A549 (cell line): ENCODE measurements at regions not wholly inside any gene's neighbourhood (a gene's known extent, or its start where the extent isn't known, plus 50 kb on each side); places are given as distances from the start of the nearest gene placed in this dataset.

Experiments used
- CBX2 ChIP-seq: fragments of 200-600 bp; sonication (generic); IDR thresholded peaks from 2 replicates; pipeline ENCODE4 v1.6.1; 2016; ENCODE audit warnings: low read depth, mild to moderate bottlenecking, borderline replicate concordance
- GATA3 ChIP-seq: IDR thresholded peaks from 2 replicates; pipeline ENCODE4 v1.6.1; 2012; ENCODE audit warnings: borderline replicate concordance
- HDAC2 ChIP-seq: fragments of 200-600 bp; sonication (generic); IDR thresholded peaks from 2 replicates; pipeline ENCODE4 v1.6.1; 2016
- MAZ ChIP-seq: fragments of 150-350 bp; IDR thresholded peaks from 2 replicates; pipeline ENCODE4 v1.6.1; 2014; ENCODE audit warnings: antibody characterized with exemption, low read depth, low read length, borderline replicate concordance
- MYC ChIP-seq: IDR thresholded peaks from 2 replicates; pipeline ENCODE4 v1.6.1; 2012; ENCODE audit warnings: mild to moderate bottlenecking, inconsistent platforms, low read length, improper control_type of control experiment, borderline replicate concordance
- NFE2L2 ChIP-seq: fragments of 150-350 bp; conservative IDR thresholded peaks from 2 replicates; pipeline ENCODE4 v1.6.1; 2014; ENCODE audit warnings: low read length
- POLR2A ChIP-seq: IDR thresholded peaks from 2 replicates; pipeline ENCODE4 v1.6.1; 2012; ENCODE audit warnings: mild to moderate bottlenecking, low read length
- RNF2 ChIP-seq: fragments of 200-600 bp; sonication (generic); IDR thresholded peaks from 2 replicates; pipeline ENCODE4 v1.6.1; 2016; ENCODE audit warnings: low read depth, mild to moderate bottlenecking, antibody characterized with exemption, moderate library complexity, borderline replicate concordance
- SMC3 ChIP-seq: fragments of >200 bp; sonication (Bioruptor Twin); formaldehyde crosslinking; IDR thresholded peaks from 3 replicates; pipeline ENCODE4 v1.6.1; 2018; ENCODE audit warnings: inconsistent platforms
- ZC3H11A ChIP-seq: fragments of 450-650 bp; IDR thresholded peaks from 2 replicates; pipeline ENCODE4 v1.6.1; 2014; ENCODE audit warnings: antibody characterized with exemption, mild to moderate bottlenecking
- TF ChIP-seq, protein P1 (sequence below): fragments of >200 bp; sonication (Bioruptor Twin); formaldehyde crosslinking; IDR thresholded peaks from 3 replicates; pipeline ENCODE4 v1.5.1; 2016
- TF ChIP-seq, protein P2 (sequence below): fragments of 200-600 bp; sonication (generic); IDR thresholded peaks from 2 replicates; pipeline ENCODE4 v1.6.1; 2016; ENCODE audit warnings: antibody characterized with exemption, mild to moderate bottlenecking, moderate library complexity
- TF ChIP-seq, protein P3 (sequence below): fragments of 250-450 bp; sonication (Bioruptor Pico); IDR thresholded peaks from 2 replicates; pipeline ENCODE4 v1.5.0; 2021; ENCODE audit warnings: mild to moderate bottlenecking, moderate library complexity, borderline replicate concordance
- TF ChIP-seq, protein P4 (sequence below): IDR thresholded peaks from 2 replicates; pipeline ENCODE4 v1.6.1; 2012; ENCODE audit warnings: low read depth, borderline replicate concordance

DNA sequence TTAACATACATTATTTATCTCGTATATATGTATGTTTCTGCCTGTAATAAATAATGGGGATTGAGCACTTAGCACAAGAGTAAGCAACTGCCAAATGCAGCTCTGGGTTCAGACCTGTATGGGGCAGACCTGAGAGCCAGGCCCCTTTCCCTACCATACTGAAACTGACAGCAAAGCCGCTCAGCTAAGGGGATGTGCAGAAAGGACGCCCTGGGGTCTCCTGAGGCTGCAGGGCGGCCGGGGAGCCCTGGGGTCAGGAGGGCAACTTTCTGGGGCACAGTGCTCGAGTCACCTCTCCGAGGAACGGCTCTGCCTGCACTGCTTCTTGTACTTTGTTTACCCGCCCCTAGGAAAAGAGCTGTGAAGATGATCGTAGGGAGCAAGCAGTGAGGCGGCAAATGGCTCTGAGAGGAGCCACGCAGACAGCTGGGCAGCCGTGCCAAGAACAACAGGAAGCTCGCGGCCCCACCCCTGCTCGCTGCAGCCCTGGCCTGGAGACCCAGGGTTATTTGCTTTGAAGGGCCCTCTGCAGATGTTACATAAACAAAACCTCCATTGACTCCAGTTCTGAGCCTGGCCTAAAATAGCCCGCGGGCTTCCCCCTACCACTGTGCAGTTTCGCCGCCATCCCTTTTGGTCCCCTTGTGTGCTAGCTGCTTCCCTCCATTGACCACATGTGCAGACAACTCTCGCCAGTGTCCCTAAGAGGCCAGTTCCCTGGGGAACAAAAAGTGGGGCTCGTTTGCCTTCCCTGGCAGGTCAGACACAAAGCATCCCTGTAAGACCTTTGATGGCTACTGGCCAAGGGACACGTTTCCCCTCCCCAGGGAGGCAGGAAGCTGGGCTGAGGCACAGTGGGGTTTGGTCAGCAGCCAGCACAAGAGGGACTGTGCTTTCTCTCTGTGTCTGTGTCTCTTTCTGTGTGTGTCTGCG, 111.3 kb upstream of the LNX1 start:
- TF ChIP-seq, protein P1, sequence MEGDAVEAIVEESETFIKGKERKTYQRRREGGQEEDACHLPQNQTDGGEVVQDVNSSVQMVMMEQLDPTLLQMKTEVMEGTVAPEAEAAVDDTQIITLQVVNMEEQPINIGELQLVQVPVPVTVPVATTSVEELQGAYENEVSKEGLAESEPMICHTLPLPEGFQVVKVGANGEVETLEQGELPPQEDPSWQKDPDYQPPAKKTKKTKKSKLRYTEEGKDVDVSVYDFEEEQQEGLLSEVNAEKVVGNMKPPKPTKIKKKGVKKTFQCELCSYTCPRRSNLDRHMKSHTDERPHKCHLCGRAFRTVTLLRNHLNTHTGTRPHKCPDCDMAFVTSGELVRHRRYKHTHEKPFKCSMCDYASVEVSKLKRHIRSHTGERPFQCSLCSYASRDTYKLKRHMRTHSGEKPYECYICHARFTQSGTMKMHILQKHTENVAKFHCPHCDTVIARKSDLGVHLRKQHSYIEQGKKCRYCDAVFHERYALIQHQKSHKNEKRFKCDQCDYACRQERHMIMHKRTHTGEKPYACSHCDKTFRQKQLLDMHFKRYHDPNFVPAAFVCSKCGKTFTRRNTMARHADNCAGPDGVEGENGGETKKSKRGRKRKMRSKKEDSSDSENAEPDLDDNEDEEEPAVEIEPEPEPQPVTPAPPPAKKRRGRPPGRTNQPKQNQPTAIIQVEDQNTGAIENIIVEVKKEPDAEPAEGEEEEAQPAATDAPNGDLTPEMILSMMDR: no peak
- TF ChIP-seq POLR2A: no peak
- TF ChIP-seq RNF2: no peak
- TF ChIP-seq, protein P2, sequence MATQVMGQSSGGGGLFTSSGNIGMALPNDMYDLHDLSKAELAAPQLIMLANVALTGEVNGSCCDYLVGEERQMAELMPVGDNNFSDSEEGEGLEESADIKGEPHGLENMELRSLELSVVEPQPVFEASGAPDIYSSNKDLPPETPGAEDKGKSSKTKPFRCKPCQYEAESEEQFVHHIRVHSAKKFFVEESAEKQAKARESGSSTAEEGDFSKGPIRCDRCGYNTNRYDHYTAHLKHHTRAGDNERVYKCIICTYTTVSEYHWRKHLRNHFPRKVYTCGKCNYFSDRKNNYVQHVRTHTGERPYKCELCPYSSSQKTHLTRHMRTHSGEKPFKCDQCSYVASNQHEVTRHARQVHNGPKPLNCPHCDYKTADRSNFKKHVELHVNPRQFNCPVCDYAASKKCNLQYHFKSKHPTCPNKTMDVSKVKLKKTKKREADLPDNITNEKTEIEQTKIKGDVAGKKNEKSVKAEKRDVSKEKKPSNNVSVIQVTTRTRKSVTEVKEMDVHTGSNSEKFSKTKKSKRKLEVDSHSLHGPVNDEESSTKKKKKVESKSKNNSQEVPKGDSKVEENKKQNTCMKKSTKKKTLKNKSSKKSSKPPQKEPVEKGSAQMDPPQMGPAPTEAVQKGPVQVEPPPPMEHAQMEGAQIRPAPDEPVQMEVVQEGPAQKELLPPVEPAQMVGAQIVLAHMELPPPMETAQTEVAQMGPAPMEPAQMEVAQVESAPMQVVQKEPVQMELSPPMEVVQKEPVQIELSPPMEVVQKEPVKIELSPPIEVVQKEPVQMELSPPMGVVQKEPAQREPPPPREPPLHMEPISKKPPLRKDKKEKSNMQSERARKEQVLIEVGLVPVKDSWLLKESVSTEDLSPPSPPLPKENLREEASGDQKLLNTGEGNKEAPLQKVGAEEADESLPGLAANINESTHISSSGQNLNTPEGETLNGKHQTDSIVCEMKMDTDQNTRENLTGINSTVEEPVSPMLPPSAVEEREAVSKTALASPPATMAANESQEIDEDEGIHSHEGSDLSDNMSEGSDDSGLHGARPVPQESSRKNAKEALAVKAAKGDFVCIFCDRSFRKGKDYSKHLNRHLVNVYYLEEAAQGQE: no peak
- TF ChIP-seq, protein P3, sequence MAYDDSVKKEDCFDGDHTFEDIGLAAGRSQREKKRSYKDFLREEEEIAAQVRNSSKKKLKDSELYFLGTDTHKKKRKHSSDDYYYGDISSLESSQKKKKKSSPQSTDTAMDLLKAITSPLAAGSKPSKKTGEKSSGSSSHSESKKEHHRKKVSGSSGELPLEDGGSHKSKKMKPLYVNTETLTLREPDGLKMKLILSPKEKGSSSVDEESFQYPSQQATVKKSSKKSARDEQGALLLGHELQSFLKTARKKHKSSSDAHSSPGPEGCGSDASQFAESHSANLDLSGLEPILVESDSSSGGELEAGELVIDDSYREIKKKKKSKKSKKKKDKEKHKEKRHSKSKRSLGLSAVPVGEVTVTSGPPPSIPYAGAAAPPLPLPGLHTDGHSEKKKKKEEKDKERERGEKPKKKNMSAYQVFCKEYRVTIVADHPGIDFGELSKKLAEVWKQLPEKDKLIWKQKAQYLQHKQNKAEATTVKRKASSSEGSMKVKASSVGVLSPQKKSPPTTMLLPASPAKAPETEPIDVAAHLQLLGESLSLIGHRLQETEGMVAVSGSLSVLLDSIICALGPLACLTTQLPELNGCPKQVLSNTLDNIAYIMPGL (CRISPR knock-in tag): no peak
- TF ChIP-seq SMC3: no peak
- no peak for TF ChIP-seq CBX2
- no peak for TF ChIP-seq MAZ
- TF ChIP-seq ZC3H11A: no peak
- no peak for TF ChIP-seq NFE2L2
- TF ChIP-seq HDAC2: no peak
- 0 out of 2 replicates have a peak, but pooled peaks have one; percentile 15 for TF ChIP-seq GATA3
- TF ChIP-seq MYC: no peak
- TF ChIP-seq, protein P4, sequence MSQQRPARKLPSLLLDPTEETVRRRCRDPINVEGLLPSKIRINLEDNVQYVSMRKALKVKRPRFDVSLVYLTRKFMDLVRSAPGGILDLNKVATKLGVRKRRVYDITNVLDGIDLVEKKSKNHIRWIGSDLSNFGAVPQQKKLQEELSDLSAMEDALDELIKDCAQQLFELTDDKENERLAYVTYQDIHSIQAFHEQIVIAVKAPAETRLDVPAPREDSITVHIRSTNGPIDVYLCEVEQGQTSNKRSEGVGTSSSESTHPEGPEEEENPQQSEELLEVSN: peak; percentile 60
